GDM1 (cell line): ENCODE measurements at regions not wholly inside any gene's neighbourhood (a gene's known extent, or its start where the extent isn't known, plus 50 kb on each side); places are given as distances from the start of the nearest gene placed in this dataset.
"Not testable (repeated sequence)": the region's sequence is repeated elsewhere in the genome, so short reads cannot be mapped to it uniquely, and the experiment has no call there.

Experiments
- DNase-seq: peaks from one replicate; lab custom pipeline; 2025; lab: John Stamatoyannopoulos, UW

GRCh38 chr16:60810250-60810649 is 1226.0 kb downstream of the CDH8 start:
- DNase-seq = no peak

GRCh38 chr16:60792437-60792836 is 1243.8 kb downstream of the CDH8 start:
- no peak for DNase-seq

DNA sequence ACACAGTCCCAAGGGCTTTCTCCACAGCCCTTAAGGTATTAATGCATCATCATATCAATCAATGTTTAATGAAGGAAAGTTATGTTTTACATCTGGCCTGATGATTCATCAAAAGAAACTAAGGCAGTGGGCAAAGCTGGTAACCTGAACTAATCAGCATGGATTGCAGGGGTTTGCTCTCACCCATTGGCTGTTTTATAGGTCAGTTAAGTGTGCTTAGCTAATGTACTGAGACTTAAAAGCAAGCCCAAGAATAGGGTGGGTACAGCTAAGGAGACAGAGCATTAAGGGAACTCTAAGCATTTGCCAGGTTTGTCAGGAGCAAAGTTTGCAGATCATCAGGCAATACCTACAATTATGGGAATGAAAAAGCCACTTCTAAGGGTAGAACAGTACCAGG is 1247.6 kb downstream of the CDH8 start:
- no peak for DNase-seq

DNA sequence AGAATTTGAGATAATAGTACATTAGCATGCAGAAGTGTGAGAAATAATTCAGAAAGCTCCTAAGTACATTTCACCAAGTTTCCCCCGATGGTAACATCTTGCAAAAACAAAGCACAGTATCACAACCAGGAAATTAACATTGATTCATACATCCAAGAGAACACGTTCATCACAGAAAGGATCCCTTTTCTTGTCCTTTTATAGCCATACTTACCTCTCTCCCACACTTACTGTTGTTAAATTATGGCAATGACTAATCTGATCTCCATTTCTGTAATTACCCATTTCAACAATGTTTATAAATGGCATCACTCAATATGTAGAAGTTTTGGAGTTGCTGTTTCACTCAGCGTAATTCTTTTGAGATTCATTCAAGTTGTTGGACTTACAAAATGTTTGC is 1260.0 kb downstream of the CDH8 start:
- DNase-seq = no peak

DNA sequence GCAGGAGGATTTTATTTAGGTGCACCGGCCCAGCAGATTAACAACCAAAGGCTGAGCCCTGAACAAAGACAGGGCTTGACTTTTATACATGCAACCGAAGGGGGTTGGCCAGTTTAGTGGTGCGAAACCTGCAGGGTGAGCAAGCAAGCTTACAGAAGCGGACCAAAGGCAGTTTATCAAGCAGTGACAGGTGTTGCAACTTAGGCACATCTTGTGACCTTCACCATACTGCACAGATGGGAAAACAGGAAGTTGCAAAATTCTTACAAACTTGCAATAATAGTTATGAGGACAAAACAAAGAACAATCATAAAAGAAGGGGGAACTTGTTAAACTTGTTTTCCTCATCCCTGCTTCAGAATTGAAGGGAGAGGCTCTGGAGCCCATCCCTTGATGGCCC is 1265.1 kb downstream of the CDH8 start:
- DNase-seq = no peak

DNA sequence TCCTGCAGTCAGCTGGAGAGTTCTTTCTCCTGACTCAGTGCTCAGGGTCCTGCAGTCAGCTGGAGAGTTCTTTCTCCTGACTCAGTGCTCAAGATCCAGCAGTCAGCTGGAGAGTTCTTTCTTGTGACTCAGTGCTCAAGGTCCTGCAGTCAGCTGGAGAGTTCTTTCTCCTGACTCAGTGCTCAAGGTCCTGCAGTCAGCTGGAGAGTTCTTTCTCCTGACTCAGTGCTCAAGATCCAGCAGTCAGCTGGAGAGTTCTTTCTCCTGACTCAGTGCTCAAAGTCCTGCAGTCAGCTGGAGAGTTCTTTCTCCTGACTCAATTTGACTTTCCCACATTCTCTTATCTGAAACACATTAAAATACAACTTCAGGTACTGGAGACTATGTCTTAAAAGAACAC is 1265.9 kb downstream of the CDH8 start:
- DNase-seq = not testable (repeated sequence)

GRCh38 chr16:60763869-60764268 is 1272.4 kb downstream of the CDH8 start:
- DNase-seq = no peak

DNA sequence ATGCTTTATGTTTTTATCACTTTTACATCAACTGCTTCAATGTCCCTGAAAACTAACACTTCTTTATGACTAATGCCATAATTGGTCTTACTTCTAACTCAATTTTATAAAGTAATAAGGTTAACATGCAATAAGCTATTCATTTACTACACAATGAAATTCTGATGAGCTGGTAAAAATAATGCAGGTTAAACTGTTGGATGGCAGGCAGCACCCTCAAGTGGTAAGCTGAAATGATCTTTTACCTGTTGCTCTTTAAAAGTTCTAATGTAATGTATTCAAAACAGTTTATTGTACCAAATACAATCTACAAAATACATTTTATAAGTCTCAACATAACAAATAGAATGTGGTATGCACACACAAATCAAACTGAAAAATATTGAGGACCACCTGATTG is 1280.3 kb downstream of the CDH8 start:
- no peak for DNase-seq

- DNase-seq = no peak
Observed at GRCh38 chr16:60748366-60748765, 1287.9 kb downstream of the CDH8 start.

GRCh38 chr16:60744198-60744597 is 1292.0 kb downstream of the CDH8 start:
- DNase-seq = no peak

DNA sequence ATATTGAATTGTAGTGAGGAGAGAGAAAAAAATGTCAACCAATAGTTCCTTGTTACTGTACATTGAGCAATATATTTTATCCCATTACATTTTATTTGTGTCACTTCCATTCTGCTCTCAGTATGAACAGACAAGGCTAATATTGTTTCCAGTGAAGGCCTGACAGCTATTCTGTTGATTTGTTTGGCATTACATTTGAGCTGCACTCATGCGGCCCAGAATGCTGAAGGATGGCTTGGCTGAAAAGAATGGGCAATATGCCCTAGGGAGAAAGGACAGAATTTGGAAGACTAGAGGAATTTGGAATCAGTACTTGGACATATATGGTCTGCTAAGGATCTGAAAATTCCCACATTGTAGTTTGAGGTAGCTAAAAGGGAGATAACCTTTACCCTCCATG is 1294.4 kb downstream of the CDH8 start:
- DNase-seq = no peak

DNA sequence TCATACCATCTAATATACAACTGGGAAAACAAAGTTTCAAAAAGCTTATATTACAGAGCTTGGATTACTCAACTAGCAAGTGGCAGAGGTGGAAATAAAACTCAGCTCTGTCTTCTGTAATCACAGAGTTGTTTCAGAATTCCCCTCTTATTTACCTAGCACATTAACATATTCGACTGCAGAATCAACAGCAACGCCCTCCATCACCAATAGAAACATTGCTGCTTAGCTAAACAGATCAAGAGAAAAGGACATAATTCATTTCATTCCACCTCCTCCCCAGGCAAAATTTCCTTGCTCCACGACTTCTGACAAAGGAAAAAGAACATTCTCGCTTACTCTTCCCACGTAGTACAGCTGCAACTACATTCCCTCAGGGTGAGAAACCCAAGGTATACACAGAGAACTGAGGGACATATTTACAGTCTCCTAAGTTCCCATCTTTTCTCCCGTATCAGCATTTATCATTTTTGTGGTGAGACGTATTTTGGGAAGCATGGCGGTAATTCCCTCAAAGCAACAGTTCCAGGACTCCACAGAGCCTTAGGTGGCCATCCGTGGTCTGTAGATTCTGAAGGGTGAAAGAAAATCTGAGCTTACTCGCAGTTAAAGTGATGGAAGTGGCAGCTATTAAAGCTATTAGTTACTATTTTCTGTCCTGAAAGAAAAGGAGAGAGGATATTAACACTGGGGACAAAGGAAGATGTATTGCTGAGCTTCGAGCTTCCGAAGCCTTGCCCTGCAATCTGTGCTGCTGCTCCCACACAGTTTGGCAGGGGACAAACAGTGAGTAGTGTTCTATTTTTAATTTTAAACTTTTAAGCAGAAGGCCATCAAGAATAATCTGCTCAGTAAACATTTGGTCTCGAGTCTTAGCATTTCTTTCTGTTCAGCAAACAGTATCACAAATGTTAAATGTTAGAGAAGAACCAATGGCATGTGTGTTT is 1296.2 kb downstream of the CDH8 start:
- no peak for DNase-seq

GRCh38 chr16:60731329-60732050 is 1304.7 kb downstream of the CDH8 start:
- no peak for DNase-seq

- no peak for DNase-seq
Observed at GRCh38 chr16:60729051-60729450, 1307.2 kb downstream of the CDH8 start.

GRCh38 chr16:60727851-60728250 is 1308.4 kb downstream of the CDH8 start:
- DNase-seq = no peak

GRCh38 chr16:60720060-60720459 is 1316.2 kb downstream of the CDH8 start:
- DNase-seq = no peak

DNA sequence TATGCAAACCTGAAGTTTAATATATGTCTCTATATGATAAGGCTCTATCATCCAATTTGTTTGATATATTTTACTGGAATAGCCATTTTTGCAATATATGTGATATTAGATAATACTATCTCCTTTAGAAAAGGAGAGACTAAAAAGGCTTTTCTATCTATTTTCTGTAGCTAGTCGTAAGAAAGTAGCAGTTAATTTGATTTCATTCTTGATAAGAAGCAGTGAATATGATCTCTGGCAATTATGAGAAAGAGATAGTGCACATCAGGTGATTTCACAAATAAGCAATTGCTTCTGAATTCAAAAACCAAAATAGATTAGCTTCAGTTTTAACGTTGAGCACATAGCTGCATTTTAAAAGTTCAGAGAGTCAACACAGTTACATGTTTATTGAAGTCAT is 1318.4 kb downstream of the CDH8 start:
- DNase-seq = no peak

- no peak for DNase-seq
Observed at GRCh38 chr16:60712144-60712543, 1324.1 kb downstream of the CDH8 start.

DNA sequence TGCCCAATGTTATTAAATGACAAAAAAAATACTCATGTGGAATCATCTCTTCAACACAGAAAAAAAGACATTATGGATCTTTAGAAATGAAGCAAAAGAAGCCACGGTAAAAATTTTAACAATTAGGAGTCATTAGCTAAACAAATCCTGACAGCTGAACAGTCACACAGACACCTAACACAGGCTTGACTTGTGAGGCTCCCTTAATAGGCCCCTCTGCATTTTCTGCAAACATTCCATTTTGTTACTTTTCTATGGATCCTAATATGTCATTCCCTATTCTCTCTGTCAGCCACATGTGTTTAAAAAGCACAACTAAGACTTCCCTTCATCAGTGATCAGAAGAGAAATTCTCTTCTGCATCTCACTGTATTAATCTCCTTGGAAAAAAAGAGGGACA is 1331.5 kb downstream of the CDH8 start:
- DNase-seq = no peak

DNA sequence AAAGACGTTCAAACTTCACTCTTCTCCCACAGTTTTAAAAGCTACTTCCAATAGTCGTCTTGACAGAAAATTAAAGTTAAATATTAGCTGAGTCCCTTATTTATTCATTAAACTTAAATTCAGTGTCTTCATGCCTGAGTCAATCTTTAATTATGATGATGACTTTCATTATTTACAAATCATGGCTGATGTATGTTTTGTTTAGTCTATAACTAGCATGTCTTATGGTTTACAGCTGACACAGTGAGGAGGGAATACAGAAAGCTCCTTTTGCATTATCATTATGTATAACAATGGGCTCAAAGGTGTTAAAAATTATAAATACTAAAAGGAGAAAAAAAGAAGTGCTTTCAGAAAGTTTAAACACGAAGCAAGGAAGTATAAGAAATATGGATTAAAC is 1333.1 kb downstream of the CDH8 start:
- no peak for DNase-seq

GRCh38 chr16:60686824-60687223 is 1349.4 kb downstream of the CDH8 start:
- DNase-seq = no peak

GRCh38 chr16:60684002-60684401 is 1352.2 kb downstream of the CDH8 start:
- no peak for DNase-seq

DNA sequence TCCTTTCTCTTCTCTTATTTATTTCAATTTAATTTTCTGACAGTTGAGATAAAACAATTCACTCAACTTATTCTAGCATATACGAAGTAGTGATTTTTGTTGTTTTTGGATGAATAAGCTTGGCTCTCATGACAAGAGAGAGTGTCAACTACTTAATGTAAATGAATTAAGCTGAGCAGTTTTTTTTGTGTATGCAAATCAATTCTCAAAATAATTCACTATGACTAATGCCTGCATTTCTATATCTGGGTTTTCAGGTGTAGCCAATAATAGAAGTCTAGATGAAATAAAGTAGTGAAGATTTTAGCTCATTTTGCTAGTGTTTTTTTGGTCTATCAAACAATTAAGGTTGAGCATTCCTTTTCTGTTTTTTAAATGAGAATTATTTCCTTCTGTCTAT is 1354.0 kb downstream of the CDH8 start:
- DNase-seq = no peak
